Mammary epithelial cell (primary cell): ENCODE measurements at regions not wholly inside any gene's neighbourhood (a gene's known extent, or its start where the extent isn't known, plus 50 kb on each side); places are given as distances from the start of the nearest gene placed in this dataset.

Source experiments
- CTCF ChIP-seq, 2 donors: IDR thresholded peaks in 1 of 2; conservative IDR thresholded peaks in 1 of 2; 2 replicates each; pipeline ENCODE4 v1.5.1; 2011 to 2012; ENCODE audit warnings: inconsistent platforms in 2 of 2, low read length in 2 of 2, mild to moderate bottlenecking in 2 of 2, control low read depth in 1 of 2, low read depth in 1 of 2; ENCODE audit not compliant: insufficient read depth in 1 of 2; ENCODE audit errors: extremely low read depth in 1 of 2
- EZH2 ChIP-seq: IDR thresholded peaks from 2 replicates; pipeline ENCODE4 v1.6.1; 2012; ENCODE audit warnings: low read length, inconsistent platforms, borderline replicate concordance

- TF ChIP-seq CTCF (conservative IDR thresholded peaks at IDR 0.05 in 1 of 2, IDR thresholded peaks at IDR 0.05 in 1 of 2; ENCODE audit: extremely low read depth in 1 of 2, insufficient read depth in 1 of 2, low read depth in 1 of 2, low read length in 2 of 2) (no peak), EZH2 (no peak)
These were observed 222.8 kb upstream of the NUDT4 start for GRCh38 chr12:93154753-93155480.
